GM21619 (cell line): ENCODE measurements at regions not wholly inside any gene's neighbourhood (a gene's known extent, or its start where the extent isn't known, plus 50 kb on each side); places are given as distances from the start of the nearest gene placed in this dataset.

Source experiments
- ATAC-seq: cut with Tn5 transposase; IDR thresholded peaks from one replicate; pipeline ENCODE4 v1.9.1; 2021; ENCODE audit not compliant: unreplicated experiment

GRCh38 chr3:24963762-24964625 lies 464.1 kb upstream of the RARB start:
- ATAC-seq, result no peak

- ATAC-seq, result no peak
Observed at GRCh38 chr3:24965706-24966385, 462.2 kb upstream of the RARB start.

- no peak for ATAC-seq
Observed at GRCh38 chr3:24968036-24968435, 460.0 kb upstream of the RARB start.

- ATAC-seq, result no peak
Observed at GRCh38 chr3:24972491-24972890, 455.6 kb upstream of the RARB start.

- ATAC-seq, result no peak
Observed at GRCh38 chr3:24981309-24981708, 446.8 kb upstream of the RARB start.

- ATAC-seq, result no peak
Observed at GRCh38 chr3:24981924-24982323, 446.1 kb upstream of the RARB start.

- no peak for ATAC-seq
Observed at GRCh38 chr3:24985668-24986067, 442.4 kb upstream of the RARB start.

GRCh38 chr3:24986612-24987011 lies 441.5 kb upstream of the RARB start:
- ATAC-seq, result no peak

- no peak for ATAC-seq
Observed at GRCh38 chr3:24999357-24999756, 428.7 kb upstream of the RARB start.

GRCh38 chr3:25000971-25001591 lies 427.0 kb upstream of the RARB start:
- ATAC-seq, result no peak

GRCh38 chr3:25002052-25002451 lies 426.0 kb upstream of the RARB start:
- ATAC-seq, result no peak

- peak; percentile 99 for ATAC-seq
Observed at GRCh38 chr3:25007974-25008658, 419.9 kb upstream of the RARB start.

- no peak for ATAC-seq
Observed at GRCh38 chr3:25009665-25010064, 418.4 kb upstream of the RARB start.

- ATAC-seq, result no peak
Observed at GRCh38 chr3:25015599-25015998, 412.5 kb upstream of the RARB start.

- ATAC-seq, result no peak
Observed at GRCh38 chr3:25018909-25019308, 409.2 kb upstream of the RARB start.

GRCh38 chr3:25019506-25019905 lies 408.6 kb upstream of the RARB start:
- no peak for ATAC-seq

- ATAC-seq, result no peak
Observed at GRCh38 chr3:25021816-25022215, 406.2 kb upstream of the RARB start.

- ATAC-seq, result no peak
Observed at GRCh38 chr3:25023876-25024275, 404.2 kb upstream of the RARB start.

- ATAC-seq, result no peak
Observed at GRCh38 chr3:25025236-25025635, 402.8 kb upstream of the RARB start.

GRCh38 chr3:25027650-25028049 lies 400.4 kb upstream of the RARB start:
- ATAC-seq, result no peak

GRCh38 chr3:25029820-25030219 lies 398.2 kb upstream of the RARB start:
- ATAC-seq, result no peak
